Globus pallidus (tissue), 1 donor: ENCODE measurements at regions not wholly inside any gene's neighbourhood (a gene's known extent, or its start where the extent isn't known, plus 50 kb on each side); places are given as distances from the start of the nearest gene placed in this dataset.

Experiments used
- DNase-seq: peaks from one replicate; pipeline ENCODE4 v3.0.0-alpha.2; 2015; ENCODE audit warnings: low spot score

DNA sequence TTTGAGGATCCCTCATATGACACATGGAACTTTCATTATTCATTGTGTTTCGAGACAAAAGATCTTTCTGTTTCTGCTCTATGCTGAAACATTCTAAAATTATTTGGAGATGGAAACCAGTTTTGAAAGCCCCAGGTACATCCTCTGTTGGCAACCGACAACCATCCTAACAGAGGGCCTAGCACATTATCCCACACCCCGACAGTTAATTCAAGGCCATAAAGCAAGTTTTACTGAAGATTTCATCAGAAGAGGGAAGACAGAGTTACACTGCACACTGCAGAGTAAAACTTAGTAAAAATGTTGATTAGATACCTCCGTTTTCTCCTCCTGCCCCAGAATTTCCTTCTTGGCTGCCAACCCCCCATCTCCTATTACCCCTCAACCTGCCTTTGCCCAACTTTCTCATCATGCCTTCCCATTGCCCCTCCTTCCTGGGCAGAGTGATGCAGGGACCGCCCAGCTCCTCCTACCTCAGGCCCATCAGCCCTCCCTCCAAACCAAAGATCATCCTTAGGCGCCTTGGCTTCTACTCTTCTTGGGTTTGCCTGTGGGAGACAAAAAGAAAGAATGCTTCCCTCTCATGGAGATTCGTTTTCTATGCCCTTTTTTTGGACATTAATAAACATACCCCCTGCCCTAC lies 52.9 kb upstream of the CITED4 start:
- no peak for DNase-seq

DNA sequence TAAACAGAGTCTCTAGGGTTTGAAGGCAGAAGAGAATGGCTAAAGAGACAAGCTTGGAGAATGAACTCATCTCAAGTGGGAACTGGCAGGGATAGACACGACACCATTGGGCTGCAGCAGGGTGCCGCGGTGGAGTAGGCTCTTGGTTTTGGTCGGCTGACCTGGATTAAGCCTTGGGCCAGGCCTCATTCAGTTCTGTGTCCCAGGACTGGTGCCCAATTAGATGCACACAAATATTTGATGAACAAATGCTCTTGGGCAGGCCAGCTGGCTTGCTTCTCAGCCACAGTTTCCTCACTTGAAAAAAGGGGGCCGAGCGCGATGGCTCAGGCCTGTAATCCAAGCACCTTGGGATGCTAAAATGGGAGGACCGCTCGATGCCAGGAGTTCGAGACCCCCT lies 53.4 kb upstream of the CITED4 start:
- peak; percentile 55 for DNase-seq

DNA sequence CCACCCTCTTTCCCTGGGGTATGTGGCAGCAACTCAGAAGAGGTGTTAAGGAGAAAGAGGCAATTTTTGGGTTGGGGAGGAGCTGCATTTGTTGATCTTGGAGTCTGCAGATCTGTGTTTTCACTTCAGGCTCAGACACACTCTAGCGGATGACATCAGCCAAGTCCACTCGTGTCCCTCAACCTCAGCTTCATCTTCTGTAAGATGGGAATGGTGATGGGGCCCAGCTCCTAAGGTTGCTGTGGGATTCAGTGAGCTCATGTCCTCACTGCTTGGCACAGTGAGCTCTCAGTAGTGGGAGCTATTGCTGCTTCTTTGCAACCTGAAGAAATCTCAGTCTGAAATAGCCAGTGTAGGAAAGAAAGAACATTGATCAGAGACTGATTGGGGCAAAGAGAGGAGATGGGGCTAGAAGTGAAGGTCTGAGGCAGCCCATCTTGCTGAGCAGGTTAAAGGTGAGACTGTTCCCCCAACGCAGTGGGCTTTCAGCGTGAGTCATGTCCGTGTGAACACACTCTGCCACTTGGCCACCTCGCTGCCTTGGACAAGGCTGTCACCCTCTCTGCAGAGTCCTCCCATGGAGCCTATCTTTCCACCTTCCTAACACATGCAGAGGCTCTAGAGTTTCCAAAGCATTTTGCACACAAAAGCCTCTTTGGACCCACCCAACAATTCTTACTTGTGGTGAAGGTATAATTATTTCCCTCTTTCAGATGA lies 56.0 kb upstream of the CITED4 start:
- DNase-seq, result no peak

DNA sequence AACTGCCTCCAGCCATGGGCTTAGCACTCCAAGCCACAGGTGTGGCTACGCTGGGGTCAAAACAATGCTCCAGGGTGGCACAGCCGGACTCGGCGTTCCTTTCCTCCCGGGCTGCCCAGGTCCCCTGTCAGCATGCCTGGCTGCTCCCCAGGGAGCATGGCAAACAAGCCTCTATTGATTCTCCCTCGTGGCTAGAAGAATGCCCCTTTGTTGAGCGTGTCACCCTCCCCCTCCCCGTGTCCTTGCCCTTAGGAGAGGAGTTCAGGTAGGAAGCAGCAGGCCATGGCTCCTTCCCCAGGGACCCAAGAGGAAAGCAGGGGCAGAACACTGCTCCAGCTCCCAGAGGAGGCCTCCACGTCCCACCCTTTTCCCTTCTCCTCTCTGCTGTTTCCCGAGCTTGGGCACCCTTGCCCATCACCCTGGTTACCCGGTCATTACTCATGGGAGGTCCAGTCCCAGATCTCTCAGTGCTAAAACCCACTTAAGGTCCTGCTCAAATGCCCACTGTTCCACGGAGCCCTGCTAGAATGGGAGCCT lies 57.4 kb upstream of the CITED4 start:
- DNase-seq, result peak; percentile 94

DNA sequence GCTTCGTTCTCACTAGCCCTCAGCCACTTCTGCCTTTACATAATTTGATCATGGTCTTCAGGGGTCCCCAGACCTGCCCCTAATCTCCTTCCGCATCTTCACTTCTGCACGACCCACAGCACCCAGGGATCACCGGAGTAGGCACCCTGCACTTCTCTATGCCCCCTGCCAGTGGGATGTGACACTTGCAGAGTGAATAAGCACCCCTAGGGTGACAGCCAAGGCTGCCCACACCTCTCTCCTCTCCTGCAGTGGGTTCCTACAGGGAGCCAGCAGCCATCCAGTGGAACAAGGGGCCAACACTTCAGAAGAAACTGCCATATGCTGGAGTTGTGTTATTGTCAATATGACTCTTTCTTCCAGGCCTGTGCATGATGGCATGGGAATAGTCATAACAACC lies 58.0 kb upstream of the CTPS1 start:
- no peak for DNase-seq

DNA sequence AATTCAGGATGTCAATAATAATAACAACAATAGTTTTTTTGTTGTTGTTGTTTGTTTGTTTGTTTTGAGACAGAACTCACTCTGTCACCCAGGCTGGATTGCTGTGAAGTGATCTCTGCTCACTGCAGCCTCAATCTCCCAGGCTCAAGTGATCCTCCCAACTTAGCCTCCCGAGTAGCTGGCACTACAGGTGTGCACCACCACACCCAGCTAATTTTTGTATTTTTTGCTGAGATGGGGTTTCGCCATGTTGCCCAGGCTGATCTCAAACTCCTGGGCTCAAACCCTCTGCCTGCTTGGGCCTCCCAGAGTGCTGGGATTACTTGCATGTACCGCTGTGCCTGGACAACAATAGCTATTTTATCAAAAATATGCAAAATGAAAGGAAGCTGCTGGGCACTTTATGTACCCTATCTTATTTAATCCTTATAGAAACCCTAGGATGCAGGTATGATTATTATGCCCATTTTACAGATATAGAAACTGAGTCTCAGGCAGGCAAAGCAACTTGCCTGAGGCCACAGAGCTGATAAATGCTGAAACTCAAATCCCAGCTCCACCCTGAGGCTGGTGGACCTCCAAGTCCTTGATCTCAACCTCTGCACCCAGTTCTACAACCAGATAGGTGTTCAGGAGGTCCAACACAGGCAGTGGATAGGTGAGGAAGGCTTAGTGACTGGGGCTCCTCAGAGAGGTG lies 57.4 kb upstream of the CTPS1 start:
- DNase-seq, result no peak

DNA sequence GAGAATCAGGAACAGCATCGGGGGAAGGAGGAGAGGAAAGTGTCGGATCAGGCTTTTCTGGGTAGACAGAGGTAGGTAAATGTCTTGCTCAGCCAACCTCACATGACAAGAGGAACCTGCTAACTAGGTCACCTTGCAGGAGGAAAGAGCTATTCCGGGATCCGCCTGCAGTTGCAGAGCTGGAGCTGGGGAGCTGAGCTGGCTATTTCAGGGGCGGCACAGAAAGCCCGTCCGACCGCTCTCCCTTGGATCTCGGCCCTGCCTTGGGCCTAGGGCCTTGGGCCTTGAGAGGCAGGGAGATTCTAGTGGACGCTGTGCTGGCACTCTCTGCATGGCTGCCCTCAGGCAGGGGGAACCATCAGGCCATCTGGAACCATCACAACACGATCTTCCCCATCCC lies 56.5 kb upstream of the CTPS1 start:
- DNase-seq, result no peak

DNA sequence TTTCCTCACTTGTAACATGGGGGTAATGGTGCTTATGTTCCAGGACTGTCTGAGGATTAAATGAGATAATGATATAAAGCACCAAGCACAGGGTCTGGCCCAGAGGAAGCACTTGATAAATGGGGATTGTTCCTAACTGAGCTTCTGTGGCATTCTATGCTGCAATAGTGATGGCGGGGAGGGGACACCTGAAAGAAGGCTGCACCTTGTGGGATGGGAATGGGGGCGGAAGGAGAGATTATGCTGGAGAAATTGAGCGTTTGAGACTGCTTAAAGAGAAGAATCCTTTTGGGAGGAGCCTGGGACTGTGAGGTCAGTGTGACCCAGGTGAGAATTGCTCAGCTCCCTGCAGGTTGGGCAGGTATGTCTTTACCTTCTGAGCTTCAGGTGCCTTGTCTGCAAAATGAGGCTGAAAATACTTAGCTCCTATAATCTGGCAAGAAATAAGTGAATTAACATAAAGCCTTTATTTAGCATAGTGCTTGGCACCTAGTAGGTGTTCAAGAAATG lies 55.9 kb upstream of the CTPS1 start:
- DNase-seq, result no peak

DNA sequence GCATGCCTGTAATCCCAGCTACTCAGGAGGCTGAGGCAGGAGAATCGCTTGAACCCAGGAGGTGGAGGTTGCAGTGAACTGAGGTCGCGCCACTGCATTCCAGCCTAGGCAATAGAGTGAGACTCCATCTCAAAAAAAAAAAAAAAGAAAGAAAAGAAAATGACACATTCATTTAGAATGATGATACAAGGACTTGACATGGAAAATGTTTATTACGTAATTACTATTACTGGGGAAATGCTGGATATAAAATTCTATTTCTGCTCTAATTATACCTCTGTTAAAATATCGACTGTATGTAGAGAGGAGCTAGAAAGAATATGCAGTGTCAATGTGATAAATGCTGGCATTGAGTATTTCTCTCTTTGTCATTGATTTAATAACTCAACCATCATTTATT lies 54.7 kb upstream of the CTPS1 start:
- DNase-seq, result no peak

DNA sequence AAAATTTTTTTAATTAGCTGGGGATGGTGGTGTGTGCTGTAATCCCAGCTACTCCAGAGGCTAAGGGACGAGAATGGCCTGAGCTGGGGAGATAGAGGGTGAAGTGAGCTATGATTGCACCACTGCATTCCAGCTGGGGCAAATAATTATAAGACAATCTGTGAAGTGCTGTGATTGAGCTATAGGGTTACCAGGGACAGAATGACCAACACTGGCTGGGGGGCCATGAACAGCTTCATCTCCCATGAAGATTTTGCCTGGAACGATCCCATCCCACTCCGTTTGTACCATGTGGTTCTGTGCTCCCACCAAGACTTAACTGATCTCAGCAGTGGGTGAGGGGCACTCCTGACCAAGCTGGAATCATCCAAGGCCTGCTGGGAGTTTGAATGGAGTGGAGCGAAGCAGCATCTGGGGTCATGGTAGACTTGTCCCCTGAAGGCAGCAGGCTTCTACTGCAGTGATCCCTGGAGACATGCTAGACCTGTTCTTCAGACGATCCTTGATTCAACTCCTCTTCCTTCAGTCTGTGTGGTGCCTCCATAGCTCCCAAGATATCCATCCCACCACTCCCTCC lies 53.6 kb upstream of the CTPS1 start:
- DNase-seq, result no peak

DNA sequence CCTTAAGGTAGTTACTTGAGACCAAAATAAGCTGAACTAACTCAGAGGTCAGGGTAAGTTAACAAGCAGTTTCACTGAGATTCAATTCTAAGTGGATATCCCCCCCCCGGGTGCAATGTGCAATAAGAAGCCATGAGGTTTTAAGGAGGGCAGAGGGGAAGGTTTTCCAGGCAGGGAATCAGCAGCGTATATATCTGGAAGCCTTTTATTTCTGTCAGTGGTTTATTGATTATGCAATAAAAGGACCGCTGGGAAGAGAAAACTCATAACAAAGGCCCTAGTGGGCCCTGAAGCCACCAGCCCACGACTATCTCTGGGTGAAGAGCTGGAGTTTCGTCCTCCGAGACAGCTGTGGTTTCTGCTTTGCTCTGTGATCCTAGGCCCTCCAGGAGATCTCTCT lies 53.1 kb upstream of the CTPS1 start:
- DNase-seq, result no peak

DNA sequence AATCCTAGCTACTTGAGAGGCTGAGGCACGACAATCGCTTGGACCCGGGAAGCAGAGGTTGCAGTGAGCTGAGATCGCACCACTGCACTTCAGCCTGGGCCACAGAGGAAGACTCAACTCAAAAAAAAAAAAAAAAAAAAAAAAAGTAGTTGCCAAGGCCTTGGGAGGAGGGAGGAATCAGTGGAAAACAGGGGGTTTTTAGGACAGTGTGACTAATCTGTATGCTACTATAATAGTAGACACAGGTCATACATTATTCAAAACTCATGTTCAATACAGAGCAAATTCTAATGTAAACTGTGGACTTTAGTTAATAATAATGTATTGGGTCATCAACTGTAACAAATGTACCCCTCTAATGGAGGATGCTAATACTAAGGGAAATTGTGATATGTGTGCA lies 51.7 kb upstream of the CTPS1 start:
- no peak for DNase-seq

DNA sequence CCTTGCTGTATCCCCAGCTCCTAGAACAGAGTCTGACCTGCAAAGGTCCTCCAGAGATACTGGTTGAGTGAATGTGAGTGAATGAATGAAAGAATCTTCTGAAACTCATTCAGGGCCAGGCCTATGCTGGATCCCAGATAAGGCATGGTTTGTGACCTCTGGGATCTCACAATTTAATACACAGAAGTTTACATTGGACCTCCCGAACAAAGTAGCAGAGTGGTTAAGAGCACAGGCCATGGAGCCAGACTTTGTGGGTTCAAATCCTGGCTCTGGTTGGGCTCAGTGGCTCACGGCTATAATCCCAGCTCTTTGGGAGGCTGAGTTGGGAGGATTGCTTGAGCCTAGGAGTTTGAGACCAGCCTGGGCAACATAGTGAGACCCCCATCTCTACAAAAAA lies 50.8 kb upstream of the CTPS1 start:
- no peak for DNase-seq

DNA sequence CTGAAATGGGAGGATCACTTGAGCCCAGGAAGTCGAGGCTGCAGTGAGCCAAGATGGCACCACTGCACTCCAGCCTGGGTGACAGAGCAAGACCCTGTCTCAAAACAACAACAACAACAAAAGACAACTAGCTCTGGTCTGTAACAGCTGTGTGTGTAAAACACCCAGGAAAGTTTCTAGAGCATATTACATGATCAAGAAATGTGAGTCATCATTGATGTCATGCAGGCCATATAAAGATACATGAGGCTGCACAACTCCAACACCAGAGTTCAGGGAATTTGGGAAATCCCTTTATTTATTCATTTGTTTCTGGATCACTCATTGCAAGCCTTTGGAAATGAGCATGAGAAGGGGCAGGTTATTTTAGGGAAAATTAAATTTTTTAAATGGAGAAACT lies 50.3 kb upstream of the CTPS1 start:
- DNase-seq, result no peak
